HG03039 (cell line): ENCODE measurements at regions not wholly inside any gene's neighbourhood (a gene's known extent, or its start where the extent isn't known, plus 50 kb on each side); places are given as distances from the start of the nearest gene placed in this dataset.

Experiments
- ATAC-seq: cut with Tn5 transposase; IDR thresholded peaks from one replicate; pipeline ENCODE4 v1.9.1; 2021; ENCODE audit warnings: mild to moderate bottlenecking, moderate library complexity; ENCODE audit not compliant: unreplicated experiment

GRCh38 chr11:32262367-32262766 is 171.5 kb downstream of the RCN1 start:
- ATAC-seq: no peak

GRCh38 chr11:32265911-32266310 is 169.4 kb downstream of the WT1 start:
- no peak for ATAC-seq

- ATAC-seq: no peak
Measured at GRCh38 chr11:32266601-32267000, 168.7 kb downstream of the WT1 start.

- no peak for ATAC-seq
Measured at GRCh38 chr11:32267679-32268187, 167.6 kb downstream of the WT1 start.

GRCh38 chr11:32273931-32274330 is 161.4 kb downstream of the WT1 start:
- no peak for ATAC-seq

GRCh38 chr11:32279672-32280071 is 155.7 kb downstream of the WT1 start:
- no peak for ATAC-seq

GRCh38 chr11:32280339-32280738 is 155.0 kb downstream of the WT1 start:
- no peak for ATAC-seq

- ATAC-seq: no peak
Measured at GRCh38 chr11:32288276-32288675, 147.1 kb downstream of the WT1 start.

- ATAC-seq: no peak
Measured at GRCh38 chr11:32289701-32290100, 145.6 kb downstream of the WT1 start.

- no peak for ATAC-seq
Measured at GRCh38 chr11:32290783-32291182, 144.6 kb downstream of the WT1 start.

GRCh38 chr11:32297611-32298011 is 137.7 kb downstream of the WT1 start:
- no peak for ATAC-seq

- ATAC-seq: no peak
Measured at GRCh38 chr11:32302826-32303225, 132.5 kb downstream of the WT1 start.

- ATAC-seq: no peak
Measured at GRCh38 chr11:32304521-32304920, 130.8 kb downstream of the WT1 start.

GRCh38 chr11:32305460-32305859 is 129.9 kb downstream of the WT1 start:
- no peak for ATAC-seq

GRCh38 chr11:32307471-32307870 is 127.9 kb downstream of the WT1 start:
- ATAC-seq: no peak

- no peak for ATAC-seq
Measured at GRCh38 chr11:32307913-32308312, 127.4 kb downstream of the WT1 start.

- ATAC-seq: no peak
Measured at GRCh38 chr11:32309530-32310213, 125.7 kb downstream of the WT1 start.

GRCh38 chr11:32310214-32310601 is 125.1 kb downstream of the WT1 start:
- no peak for ATAC-seq

- no peak for ATAC-seq
Measured at GRCh38 chr11:32311346-32312065, 123.8 kb downstream of the WT1 start.

- no peak for ATAC-seq
Measured at GRCh38 chr11:32312206-32312817, 123.0 kb downstream of the WT1 start.

GRCh38 chr11:32312865-32313403 is 122.4 kb downstream of the WT1 start:
- no peak for ATAC-seq

GRCh38 chr11:32313477-32313876 is 121.9 kb downstream of the WT1 start:
- no peak for ATAC-seq
